ENCODE measurements at regions not wholly inside any gene's neighbourhood (a gene's known extent, or its start where the extent isn't known, plus 50 kb on each side); places are given as distances from the start of the nearest gene placed in this dataset.

DNA sequence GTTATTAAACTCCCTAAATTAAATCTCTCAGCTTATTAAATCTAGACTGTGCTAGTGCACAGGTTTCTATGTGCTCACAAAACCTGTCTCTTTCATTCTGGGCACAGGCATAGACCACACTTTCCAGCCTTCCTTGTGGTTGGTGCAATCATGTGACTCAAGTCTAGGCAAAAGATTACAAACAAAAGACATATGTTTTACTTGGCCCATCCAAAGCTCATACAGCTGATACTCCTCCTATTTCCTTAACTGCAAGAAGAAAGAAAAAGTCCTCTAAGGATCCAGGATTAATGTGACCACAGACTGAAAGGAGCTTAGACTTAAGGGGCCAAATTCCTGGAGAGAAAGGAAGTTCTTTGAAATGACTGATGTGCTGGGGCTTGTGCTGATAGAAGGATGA, 731.3 kb upstream of the RAB6C start:
- no peak for TF ChIP-seq POLR2A (IDR thresholded peaks at IDR 0.05)
- TF ChIP-seq, protein P1, sequence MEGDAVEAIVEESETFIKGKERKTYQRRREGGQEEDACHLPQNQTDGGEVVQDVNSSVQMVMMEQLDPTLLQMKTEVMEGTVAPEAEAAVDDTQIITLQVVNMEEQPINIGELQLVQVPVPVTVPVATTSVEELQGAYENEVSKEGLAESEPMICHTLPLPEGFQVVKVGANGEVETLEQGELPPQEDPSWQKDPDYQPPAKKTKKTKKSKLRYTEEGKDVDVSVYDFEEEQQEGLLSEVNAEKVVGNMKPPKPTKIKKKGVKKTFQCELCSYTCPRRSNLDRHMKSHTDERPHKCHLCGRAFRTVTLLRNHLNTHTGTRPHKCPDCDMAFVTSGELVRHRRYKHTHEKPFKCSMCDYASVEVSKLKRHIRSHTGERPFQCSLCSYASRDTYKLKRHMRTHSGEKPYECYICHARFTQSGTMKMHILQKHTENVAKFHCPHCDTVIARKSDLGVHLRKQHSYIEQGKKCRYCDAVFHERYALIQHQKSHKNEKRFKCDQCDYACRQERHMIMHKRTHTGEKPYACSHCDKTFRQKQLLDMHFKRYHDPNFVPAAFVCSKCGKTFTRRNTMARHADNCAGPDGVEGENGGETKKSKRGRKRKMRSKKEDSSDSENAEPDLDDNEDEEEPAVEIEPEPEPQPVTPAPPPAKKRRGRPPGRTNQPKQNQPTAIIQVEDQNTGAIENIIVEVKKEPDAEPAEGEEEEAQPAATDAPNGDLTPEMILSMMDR (IDR thresholded peaks at IDR 0.05): no peak

Data from lower leg skin (tissue), 3 donors.